PC-3 (cell line): ENCODE measurements at regions not wholly inside any gene's neighbourhood (a gene's known extent, or its start where the extent isn't known, plus 50 kb on each side); places are given as distances from the start of the nearest gene placed in this dataset.

Experiments used
- ATAC-seq: fragments of 200-7000 bp; cut with Tn5 transposase; 2 replicates; pipeline ENCODE4 v1.9.1; 2020; ENCODE audit warnings: mild to moderate bottlenecking, moderate library complexity
- BruUV-seq: library from RNA; stranded (reverse); fragments of 400-500 nt; replicated peaks from 2 replicates; lab custom pipeline; 2021; lab: Mats Ljungman, UMichigan
- CTCF ChIA-PET: fragments of 300-600 bp; sonication (Branson Sonifier 250); formaldehyde crosslinking; loops from one replicate; lab custom pipeline; 2022; ENCODE audit warnings: antibody characterized with exemption; lab: Charles Lee
- POLR2A ChIA-PET: fragments of 300-600 bp; sonication (Branson Sonifier 250); formaldehyde crosslinking; loops from one replicate; lab custom pipeline; 2022; ENCODE audit warnings: antibody characterized with exemption; ENCODE audit not compliant: unreplicated experiment; lab: Charles Lee
- DNase-seq: peaks from one replicate; pipeline ENCODE4 v3.0.0-alpha.2; 2015
- H2AFZ ChIP-seq: fragments of 300-600 bp; sonication (generic); 2 replicates; pipeline ENCODE4 v1.6.0; 2016; ENCODE audit warnings: antibody characterized with exemption, low read length
- H3F3A ChIP-seq: fragments of 300-600 bp; sonication (generic); one replicate; pipeline ENCODE4 v1.6.0; 2017; ENCODE audit warnings: antibody characterized with exemption, low read length, control low read depth, mild to moderate bottlenecking; ENCODE audit not compliant: unreplicated experiment
- H3K27ac ChIP-seq: fragments of 300-600 bp; sonication (generic); 2 replicates; pipeline ENCODE4 v1.5.1; 2016; ENCODE audit warnings: mild to moderate bottlenecking, low read length
- H3K27me3 ChIP-seq: fragments of 300-600 bp; sonication (generic); 2 replicates; pipeline ENCODE4 v1.6.1; 2016; ENCODE audit warnings: low read length, mixed read lengths
- H3K36me3 ChIP-seq: fragments of 300-600 bp; sonication (generic); 2 replicates; pipeline ENCODE4 v1.6.1; 2016; ENCODE audit warnings: low read depth, mixed run types, low read length, mixed read lengths
- H3K4me1 ChIP-seq: fragments of 300-600 bp; sonication (generic); 2 replicates; pipeline ENCODE4 v1.5.1; 2016; ENCODE audit warnings: low read length; ENCODE audit not compliant: insufficient read depth
- H3K4me2 ChIP-seq: fragments of 300-600 bp; sonication (generic); 2 replicates; pipeline ENCODE4 v1.6.0; 2016; ENCODE audit warnings: low read length
- H3K4me3 ChIP-seq: fragments of 300-600 bp; sonication (generic); 2 replicates; pipeline ENCODE4 v1.5.1; 2016; ENCODE audit warnings: mild to moderate bottlenecking, low read length, mixed read lengths
- H3K79me2 ChIP-seq: fragments of 300-600 bp; sonication (generic); 2 replicates; pipeline ENCODE4 v1.6.1; 2017; ENCODE audit warnings: low read length, mixed read lengths
- H3K9ac ChIP-seq: fragments of 300-600 bp; sonication (generic); 2 replicates; pipeline ENCODE4 v1.6.0; 2016; ENCODE audit warnings: mild to moderate bottlenecking, low read length
- H3K9me2 ChIP-seq: fragments of 300-600 bp; sonication (generic); replicated peaks from 2 replicates; pipeline ENCODE4 v1.6.1; 2016; ENCODE audit warnings: mixed run types, low read length, mixed read lengths
- H3K9me3 ChIP-seq: fragments of 300-600 bp; sonication (generic); 2 replicates; pipeline ENCODE4 v1.6.1; 2016; ENCODE audit warnings: low read length, mixed read lengths
- H4K20me1 ChIP-seq: fragments of 300-600 bp; sonication (generic); 2 replicates; pipeline ENCODE4 v1.6.1; 2016; ENCODE audit warnings: low read length, mixed read lengths
- CTCF ChIP-seq: fragments of 300-600 bp; sonication (generic); conservative IDR thresholded peaks from 2 replicates; pipeline ENCODE4 v1.5.1; 2017; ENCODE audit warnings: antibody characterized with exemption, low read depth, mild to moderate bottlenecking, low read length
- EZH2 ChIP-seq: fragments of 300-600 bp; sonication (generic); IDR thresholded peaks from one replicate; pipeline ENCODE4 v1.6.1; 2017; ENCODE audit warnings: antibody characterized with exemption, mild to moderate bottlenecking, low read length; ENCODE audit not compliant: unreplicated experiment
- EZH2phosphoT487 ChIP-seq: fragments of 300-600 bp; sonication (generic); IDR thresholded peaks from 2 replicates; pipeline ENCODE4 v1.6.1; 2018; ENCODE audit warnings: mild to moderate bottlenecking, antibody characterized with exemption, low read length, borderline replicate concordance
- intact Hi-C: fragments of 100-400 bp; cut with micrococcal nuclease; formaldehyde crosslinking; loops from 2 replicates; pipeline ENCODE4 v1.9.0; 2023

- CTCF ChIA-PET = no interaction called here
- Histone ChIP-seq H3K9me2 (no peaks in the 10 kb centered on the region), H3K36me3 (no peaks in the 10 kb centered on the region), H3K27me3 (no peaks in the 10 kb centered on the region), H3K4me3 (no peak overlapping the region), H2AFZ (no peak overlapping the region), H3K4me1 (no peaks in the 10 kb centered on the region), H3K79me2 (no peaks in the 10 kb centered on the region), H3K9me3 (no peaks in the 10 kb centered on the region), H3K27ac (no peak overlapping the region), H4K20me1 (no peaks in the 10 kb centered on the region), H3K9ac (no peak overlapping the region), H3F3A (no peaks in the 10 kb centered on the region), H3K4me2 (no peak overlapping the region)
- no peak for TF ChIP-seq CTCF
- TF ChIP-seq EZH2 = no peak
- TF ChIP-seq EZH2phosphoT487 = no peak
- no TSS peak for BruUV-seq
- ATAC-seq = no peak
- intact Hi-C loops = no loop called here
- POLR2A ChIA-PET = no interaction called here
- DNase-seq = no peak
Observed at GRCh38 chr1:189904509-189904908, 573.2 kb downstream of the BRINP3 start.

- Histone ChIP-seq H3K79me2 (no peaks in the 10 kb centered on the region), H2AFZ (no peak overlapping the region), H4K20me1 (no peaks in the 10 kb centered on the region), H3K36me3 (no peaks in the 10 kb centered on the region), H3K9me3 (no peaks in the 10 kb centered on the region), H3K4me2 (no peak overlapping the region), H3K4me3 (no peak overlapping the region), H3K9me2 (no peaks in the 10 kb centered on the region), H3F3A (no peaks in the 10 kb centered on the region), H3K9ac (no peak overlapping the region), H3K27ac (no peak overlapping the region), H3K4me1 (no peaks in the 10 kb centered on the region), H3K27me3 (no peaks in the 10 kb centered on the region)
- CTCF ChIA-PET = no interaction called here
- no peak for TF ChIP-seq EZH2
- TF ChIP-seq EZH2phosphoT487 = no peak
- TF ChIP-seq CTCF = no peak
- intact Hi-C loops = no loop called here
- DNase-seq = no peak
- POLR2A ChIA-PET = no interaction called here
- no peak for ATAC-seq
- BruUV-seq = no TSS peak
Observed at GRCh38 chr1:189908113-189908512, 569.6 kb downstream of the BRINP3 start.

GRCh38 chr1:189921613-189922012 lies 556.1 kb downstream of the BRINP3 start:
- H3K4me3 ChIP-seq = no peak overlapping the region
- no peak overlapping the region for H2AFZ ChIP-seq
- no peaks in the 10 kb centered on the region for H3F3A ChIP-seq
- ChIA-PET CTCF (no interaction called here), POLR2A (no interaction called here)
- no peaks in the 10 kb centered on the region for H3K27me3 ChIP-seq
- intact Hi-C loops = no loop called here
- no peak overlapping the region for H3K27ac ChIP-seq
- H3K9me3 ChIP-seq = no peaks in the 10 kb centered on the region
- TF ChIP-seq EZH2 (no peak), EZH2phosphoT487 (no peak), CTCF (no peak)
- ATAC-seq (no peak), DNase-seq (no peak)
- H3K9me2 ChIP-seq = no peaks in the 10 kb centered on the region
- H3K4me1 ChIP-seq = no peaks in the 10 kb centered on the region
- H4K20me1 ChIP-seq = no peaks in the 10 kb centered on the region
- no peak overlapping the region for H3K9ac ChIP-seq
- no TSS peak for BruUV-seq
- no peaks in the 10 kb centered on the region for H3K36me3 ChIP-seq
- no peak overlapping the region for H3K4me2 ChIP-seq
- no peaks in the 10 kb centered on the region for H3K79me2 ChIP-seq
